ENCODE measurements at regions not wholly inside any gene's neighbourhood (a gene's known extent, or its start where the extent isn't known, plus 50 kb on each side); places are given as distances from the start of the nearest gene placed in this dataset.
"Not testable (repeated sequence)": the region's sequence is repeated elsewhere in the genome, so short reads cannot be mapped to it uniquely, and the experiment has no call there.

- DNase-seq = not testable (repeated sequence)
Measured at GRCh38 chr9:39567396-39567795, 211.9 kb downstream of the SPATA31A1 start.

- DNase-seq = not testable (repeated sequence)
Measured at GRCh38 chr9:39568900-39569299, 213.4 kb downstream of the SPATA31A1 start.

- not testable (repeated sequence) for DNase-seq
Measured at GRCh38 chr9:39573024-39574022, 217.9 kb downstream of the SPATA31A1 start.

- DNase-seq = not testable (repeated sequence)
Measured at GRCh38 chr9:39579000-39579399, 223.5 kb downstream of the SPATA31A1 start.

- not testable (repeated sequence) for DNase-seq
Measured at GRCh38 chr9:39581296-39581695, 225.8 kb downstream of the SPATA31A1 start.

- not testable (repeated sequence) for DNase-seq
Measured at GRCh38 chr9:39582677-39583412, 227.4 kb downstream of the SPATA31A1 start.

- not testable (repeated sequence) for DNase-seq
Measured at GRCh38 chr9:39583413-39583747, 227.9 kb downstream of the SPATA31A1 start.

GRCh38 chr9:39585233-39585632, 229.8 kb downstream of the SPATA31A1 start:
- not testable (repeated sequence) for DNase-seq

GRCh38 chr9:39587844-39588499, 232.5 kb downstream of the SPATA31A1 start:
- DNase-seq = no peak

- DNase-seq = no peak
Measured at GRCh38 chr9:39588500-39589137, 233.2 kb downstream of the SPATA31A1 start.

GRCh38 chr9:39604089-39604488, 248.6 kb downstream of the SPATA31A1 start:
- DNase-seq = not testable (repeated sequence)

GRCh38 chr9:39611449-39612231, 256.2 kb downstream of the SPATA31A1 start:
- not testable (repeated sequence) for DNase-seq

GRCh38 chr9:39616480-39616879, 261.0 kb downstream of the SPATA31A1 start:
- DNase-seq = not testable (repeated sequence)

- not testable (repeated sequence) for DNase-seq
Measured at GRCh38 chr9:39624048-39624447, 268.6 kb downstream of the SPATA31A1 start.

- not testable (repeated sequence) for DNase-seq
Measured at GRCh38 chr9:39632071-39632470, 276.6 kb downstream of the SPATA31A1 start.

GRCh38 chr9:39649029-39649428, 293.6 kb downstream of the SPATA31A1 start:
- DNase-seq = not testable (repeated sequence)

- DNase-seq = not testable (repeated sequence)
Measured at GRCh38 chr9:39656960-39657603, 301.6 kb downstream of the SPATA31A1 start.

- not testable (repeated sequence) for DNase-seq
Measured at GRCh38 chr9:39663020-39663419, 307.6 kb downstream of the SPATA31A1 start.

- DNase-seq = not testable (repeated sequence)
Measured at GRCh38 chr9:39663713-39664112, 308.2 kb downstream of the SPATA31A1 start.

GRCh38 chr9:39665020-39665419, 309.6 kb downstream of the SPATA31A1 start:
- DNase-seq = not testable (repeated sequence)

Measured in Kasumi-1 (cell line).